ENCODE measurements at regions not wholly inside any gene's neighbourhood (a gene's known extent, or its start where the extent isn't known, plus 50 kb on each side); places are given as distances from the start of the nearest gene placed in this dataset.
"Not testable (repeated sequence)": the region's sequence is repeated elsewhere in the genome, so short reads cannot be mapped to it uniquely, and the experiment has no call there.

GRCh38 chr5:174828804-174829510 lies 104.6 kb downstream of the MSX2 start:
- no peak for DNase-seq

GRCh38 chr5:174827558-174827957 lies 103.2 kb downstream of the MSX2 start:
- no peak for DNase-seq

- DNase-seq = no peak
Observed at GRCh38 chr5:174825587-174825986, 101.2 kb downstream of the MSX2 start.

DNA sequence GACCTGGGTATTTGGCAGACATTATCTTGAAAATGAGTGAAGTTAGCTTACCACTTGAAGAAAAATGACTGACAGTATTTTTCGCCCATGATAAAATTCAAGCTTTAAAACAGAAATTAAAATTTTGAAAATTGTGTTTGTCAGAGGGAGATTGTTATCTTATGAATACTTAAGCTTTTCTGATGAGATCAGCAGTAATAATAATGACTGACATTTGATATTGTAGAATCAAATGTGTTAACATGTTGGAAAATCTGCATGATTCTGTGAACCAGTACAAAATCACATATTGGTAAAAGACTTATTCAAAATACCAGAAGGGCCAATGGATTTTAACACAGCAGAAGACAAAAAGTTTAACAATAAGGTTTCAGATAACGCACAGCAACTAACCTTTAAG lies 94.0 kb downstream of the MSX2 start:
- DNase-seq = no peak

DNA sequence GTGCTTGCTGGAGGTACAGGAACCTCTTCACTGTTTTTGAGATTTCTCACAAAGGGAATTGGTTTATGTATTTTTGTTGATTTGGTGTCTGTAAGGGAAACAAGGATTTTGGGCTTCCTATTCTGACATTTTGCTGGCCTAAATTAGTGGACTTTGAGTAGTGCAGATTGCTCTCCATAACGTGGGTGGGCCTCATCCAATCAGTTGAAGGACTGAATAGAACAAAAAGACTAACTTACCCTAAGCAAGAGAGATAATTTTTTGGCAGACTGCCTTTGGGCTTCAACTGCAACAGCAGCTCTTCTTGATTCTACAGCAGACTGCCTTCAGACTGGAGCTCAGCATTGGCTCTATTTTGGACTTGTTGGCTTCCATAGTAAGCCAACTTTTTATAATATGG lies 93.2 kb downstream of the MSX2 start:
- no peak for DNase-seq

GRCh38 chr5:174816858-174817257 lies 92.5 kb downstream of the MSX2 start:
- no peak for DNase-seq

DNA sequence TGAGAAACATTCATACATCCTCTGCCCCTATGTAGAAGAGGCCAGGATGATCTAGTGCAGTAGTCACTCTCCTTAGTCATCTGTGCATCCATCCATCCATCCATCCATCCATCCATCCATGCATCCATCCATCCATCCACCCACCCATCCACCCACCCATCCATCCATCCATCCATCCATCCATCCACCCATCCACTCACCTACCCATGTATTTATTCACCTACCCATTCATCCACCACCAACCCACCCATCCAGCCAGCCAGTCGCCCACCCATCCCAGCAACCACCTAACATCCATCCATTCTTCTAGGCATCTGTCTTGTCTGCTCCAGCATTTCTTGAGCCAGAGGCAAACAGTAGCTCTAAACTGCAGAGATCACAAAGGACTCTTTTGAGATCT lies 87.1 kb downstream of the MSX2 start:
- no peak for DNase-seq

- no peak for DNase-seq
Observed at GRCh38 chr5:174810796-174811195, 86.4 kb downstream of the MSX2 start.

DNA sequence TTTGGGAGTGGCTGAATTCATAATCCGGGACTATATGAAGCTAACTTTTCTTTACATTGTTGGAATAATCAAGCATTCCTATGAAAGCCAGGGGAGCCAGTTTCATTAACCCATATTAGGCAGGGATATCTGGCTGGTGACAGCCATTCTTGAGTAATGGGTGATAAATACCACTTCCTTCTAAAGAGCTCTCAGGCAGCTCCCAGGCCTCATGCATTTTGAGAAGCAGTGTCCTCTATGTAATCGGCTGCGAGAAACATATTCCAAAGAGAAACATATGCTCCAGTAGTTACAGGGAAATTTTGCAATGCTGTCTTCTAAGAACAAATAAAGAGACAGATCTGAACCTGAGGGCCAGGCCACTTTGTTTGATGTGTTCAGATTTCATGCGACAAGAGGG lies 83.1 kb downstream of the MSX2 start:
- no peak for DNase-seq

DNA sequence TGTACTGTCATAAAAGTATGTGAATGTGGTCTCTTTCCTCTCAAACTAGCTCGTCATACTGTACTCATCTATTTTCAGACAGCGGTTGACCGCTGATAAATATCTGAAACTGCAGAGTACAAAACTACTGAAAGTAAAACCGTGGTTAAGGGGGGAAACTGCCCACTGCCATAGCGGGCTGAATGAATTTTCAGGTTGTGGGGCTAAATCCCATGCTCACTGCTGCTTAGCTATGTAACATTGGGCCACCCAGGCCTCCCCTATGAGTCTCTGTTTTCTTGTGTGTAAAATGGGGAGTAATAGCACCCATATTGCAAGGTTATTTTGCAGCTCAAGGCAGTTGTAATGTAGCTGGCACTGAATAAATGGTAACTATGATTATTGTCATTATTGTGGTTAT lies 82.3 kb downstream of the MSX2 start:
- DNase-seq = no peak

- no peak for DNase-seq
Observed at GRCh38 chr5:174801798-174802197, 77.4 kb downstream of the MSX2 start.

DNA sequence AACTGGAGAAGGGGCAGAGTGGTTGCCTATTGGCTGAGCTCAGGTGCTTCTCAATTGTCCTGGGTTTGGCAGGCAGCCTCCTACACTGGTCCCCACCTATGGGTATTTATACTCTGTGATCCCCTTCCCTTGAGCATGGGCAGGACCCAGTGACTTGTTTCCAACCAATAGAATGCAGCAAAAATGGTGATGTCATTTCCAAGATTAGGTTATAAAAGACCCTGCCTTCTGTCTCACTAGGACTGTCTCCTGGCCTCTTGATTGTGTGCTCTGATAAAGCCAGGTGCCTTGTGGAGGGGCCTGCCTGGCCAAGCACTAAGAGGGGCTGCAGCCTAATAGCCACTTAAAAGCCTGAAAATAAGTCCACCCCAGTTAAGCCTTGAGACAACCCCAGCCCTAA lies 76.1 kb downstream of the MSX2 start:
- no peak for DNase-seq

DNA sequence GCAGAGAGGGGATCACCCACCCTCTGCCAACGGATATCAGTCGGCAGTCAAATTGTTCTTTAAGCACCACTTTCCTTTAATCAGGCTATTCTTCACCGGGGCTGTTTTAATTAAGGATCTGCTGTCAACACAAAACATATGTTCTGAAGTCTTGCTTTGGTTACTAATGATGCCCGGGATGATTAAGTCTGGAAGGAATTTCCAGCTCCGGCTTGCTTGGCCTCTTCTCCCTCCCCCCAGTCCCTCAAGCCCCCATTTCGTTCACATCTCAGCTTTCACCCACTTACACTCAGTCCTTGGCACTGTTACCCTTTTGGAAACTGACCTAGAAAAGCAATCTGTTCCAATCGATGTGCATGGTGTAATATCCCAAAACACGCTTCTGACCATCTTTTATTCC lies 74.7 kb downstream of the MSX2 start:
- no peak for DNase-seq

- no peak for DNase-seq
Observed at GRCh38 chr5:174798551-174798951, 74.2 kb downstream of the MSX2 start.

DNA sequence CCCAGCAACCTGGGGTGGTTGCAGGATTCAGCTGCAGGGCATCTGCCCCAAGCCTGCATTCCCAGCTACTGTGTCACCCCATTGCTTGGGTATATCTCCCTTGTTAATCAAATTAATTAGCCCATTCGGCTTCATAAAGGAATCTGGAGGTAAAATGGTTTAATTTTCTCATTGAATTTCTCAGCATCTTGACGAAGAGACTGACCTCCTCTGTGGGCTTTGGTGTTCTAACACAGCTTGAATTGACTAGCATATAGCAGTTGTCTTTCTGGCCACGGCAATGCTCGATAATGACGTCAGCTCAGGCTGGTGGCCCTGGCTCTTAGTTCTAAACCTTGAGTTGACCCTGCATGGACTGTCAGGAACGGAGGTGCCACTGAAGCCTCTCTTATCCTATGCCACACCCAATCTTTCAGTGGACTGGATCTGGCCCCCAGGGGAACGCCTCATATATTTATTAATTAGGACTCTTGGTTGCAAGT lies 72.4 kb downstream of the MSX2 start:
- DNase-seq = no peak

DNA sequence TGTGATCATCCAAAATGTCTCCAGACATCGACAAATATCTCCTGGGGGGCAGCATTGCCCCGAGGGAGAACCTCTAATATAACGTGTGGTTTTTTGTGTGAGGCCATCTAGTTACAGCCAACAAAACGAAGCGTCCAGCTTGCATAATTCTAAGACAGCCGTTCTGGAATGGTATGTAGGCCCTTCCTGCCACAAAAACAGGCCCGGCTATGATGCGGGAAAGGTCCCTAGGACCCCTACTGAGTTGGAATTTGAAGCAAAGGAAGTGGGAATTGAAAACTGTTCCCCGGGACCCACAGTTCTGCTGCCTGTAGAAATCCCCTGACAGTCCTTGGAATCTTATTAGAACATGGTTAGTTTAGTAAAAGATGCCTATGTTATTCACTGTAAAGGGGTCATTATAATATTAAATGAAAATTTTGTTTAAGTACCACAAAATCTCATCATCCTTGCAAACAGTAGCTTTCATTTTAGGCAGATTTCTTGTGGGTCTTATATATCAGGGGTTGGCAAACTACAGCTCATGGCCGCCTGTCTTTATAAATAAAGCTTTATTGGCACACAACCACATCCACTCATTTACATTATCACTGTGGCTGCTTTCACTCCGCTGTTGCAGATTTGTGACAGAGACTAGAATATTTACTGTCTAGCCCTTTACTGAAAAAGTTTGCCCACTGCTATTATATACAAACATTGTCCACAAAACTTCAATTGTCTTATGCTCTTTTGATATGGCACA lies 70.7 kb downstream of the MSX2 start:
- DNase-seq = no peak

DNA sequence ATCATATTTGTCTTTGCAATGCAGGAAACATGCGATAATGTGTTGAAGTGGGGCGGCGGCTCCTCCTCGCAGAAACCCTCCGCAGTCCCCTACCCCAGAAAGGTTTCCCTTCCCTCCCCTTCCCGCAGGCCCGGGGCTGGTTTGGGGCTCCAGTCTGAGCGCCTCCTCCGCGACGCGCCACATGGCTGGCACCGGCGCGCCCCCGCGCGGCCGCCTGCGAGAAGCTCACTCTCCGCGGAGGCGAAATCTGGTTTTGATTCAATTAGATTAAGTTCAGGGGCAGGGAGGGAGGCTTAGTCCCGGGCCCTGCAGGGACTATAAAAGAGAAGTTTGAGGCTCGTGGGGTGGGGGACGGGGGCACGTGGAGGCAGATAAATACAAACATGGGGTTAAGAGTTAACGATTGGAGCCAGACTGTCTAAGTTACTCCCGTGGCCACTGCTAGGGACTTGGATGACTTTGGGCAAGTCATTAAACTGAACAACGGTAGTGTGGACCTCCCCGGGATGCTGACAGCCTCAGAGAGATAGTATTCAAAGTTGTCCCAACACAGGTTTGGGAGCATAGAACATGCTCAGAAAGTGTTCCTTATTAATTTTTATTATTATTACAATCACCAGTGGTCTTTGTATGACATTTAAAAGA lies 69.4 kb downstream of the MSX2 start:
- no peak for DNase-seq

DNA sequence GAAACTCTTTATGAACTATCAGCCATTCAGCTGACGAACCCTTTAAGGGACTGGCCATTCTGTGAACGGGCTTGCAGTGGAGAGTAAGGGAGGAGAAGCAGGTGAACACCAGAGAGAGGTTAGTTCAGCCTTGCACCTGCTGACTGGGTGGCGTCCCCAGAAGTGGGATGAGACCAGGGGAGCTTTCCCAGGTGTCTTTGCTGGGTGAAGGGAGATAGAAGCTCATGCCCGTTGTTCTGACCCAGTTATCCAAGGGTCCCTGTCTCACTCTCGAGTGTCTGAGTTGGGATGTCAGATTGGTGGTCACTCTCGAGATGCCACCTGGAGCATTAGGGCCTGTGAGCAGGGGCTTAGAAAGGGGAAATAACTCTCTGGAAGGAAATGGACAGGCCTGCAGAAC lies 68.7 kb downstream of the MSX2 start:
- DNase-seq = no peak

DNA sequence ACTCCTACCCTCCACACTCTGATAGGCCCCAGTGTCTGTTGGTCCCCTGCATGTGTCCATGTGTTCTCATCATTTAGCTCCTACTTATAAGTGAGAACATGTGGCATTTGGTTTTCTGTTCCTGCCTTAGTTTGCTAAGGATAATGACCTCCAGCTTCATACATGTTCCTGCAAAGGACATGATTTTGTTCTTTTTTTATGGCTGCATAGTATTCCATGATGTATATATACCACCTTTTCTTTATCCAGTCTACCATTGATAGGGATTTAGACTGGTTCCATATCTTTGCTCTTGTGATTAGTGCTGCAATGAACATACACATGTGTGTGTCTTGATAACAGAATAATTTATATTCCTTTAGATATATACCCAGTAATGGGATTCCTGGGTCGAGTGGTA lies 67.9 kb downstream of the MSX2 start:
- not testable (repeated sequence) for DNase-seq

DNA sequence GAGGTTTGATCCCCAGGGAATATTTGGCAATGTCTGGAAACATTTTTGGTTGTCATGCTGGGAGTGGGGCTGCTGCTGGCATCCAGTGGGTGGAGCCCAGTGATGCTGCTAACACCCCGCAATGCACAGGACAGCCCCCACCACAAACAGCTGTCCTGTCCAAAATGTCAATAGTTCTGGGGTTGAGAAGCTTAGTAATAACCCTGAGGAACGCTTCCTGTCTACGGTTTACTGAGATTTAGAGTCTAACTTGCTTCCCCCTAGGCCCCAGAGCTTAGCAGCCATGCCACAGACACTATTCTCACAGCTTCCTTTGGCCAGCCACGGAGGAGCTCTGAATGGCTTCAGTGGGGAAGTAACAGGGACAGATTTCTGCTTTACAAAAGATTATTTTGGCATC lies 66.5 kb downstream of the MSX2 start:
- no peak for DNase-seq

DNA sequence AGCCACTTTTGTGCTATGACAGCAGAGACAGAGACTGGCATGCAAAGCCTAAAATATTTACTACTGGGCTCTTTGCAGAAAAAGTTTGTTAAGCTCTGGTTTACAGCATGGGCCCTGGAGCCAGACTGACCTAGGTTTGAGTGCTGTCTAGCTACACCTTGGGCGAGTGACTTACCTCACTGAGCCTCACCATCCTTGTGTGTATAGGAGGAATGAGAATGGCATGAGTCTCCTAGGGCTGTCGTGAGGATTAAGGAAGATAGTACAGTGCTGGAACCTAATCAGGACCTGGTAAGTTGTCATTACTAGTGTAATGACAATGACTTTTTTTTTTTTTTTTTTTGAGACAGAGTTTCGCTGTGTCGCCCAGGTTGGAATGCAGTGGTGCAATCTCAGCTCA lies 65.2 kb downstream of the MSX2 start:
- no peak for DNase-seq

DNA sequence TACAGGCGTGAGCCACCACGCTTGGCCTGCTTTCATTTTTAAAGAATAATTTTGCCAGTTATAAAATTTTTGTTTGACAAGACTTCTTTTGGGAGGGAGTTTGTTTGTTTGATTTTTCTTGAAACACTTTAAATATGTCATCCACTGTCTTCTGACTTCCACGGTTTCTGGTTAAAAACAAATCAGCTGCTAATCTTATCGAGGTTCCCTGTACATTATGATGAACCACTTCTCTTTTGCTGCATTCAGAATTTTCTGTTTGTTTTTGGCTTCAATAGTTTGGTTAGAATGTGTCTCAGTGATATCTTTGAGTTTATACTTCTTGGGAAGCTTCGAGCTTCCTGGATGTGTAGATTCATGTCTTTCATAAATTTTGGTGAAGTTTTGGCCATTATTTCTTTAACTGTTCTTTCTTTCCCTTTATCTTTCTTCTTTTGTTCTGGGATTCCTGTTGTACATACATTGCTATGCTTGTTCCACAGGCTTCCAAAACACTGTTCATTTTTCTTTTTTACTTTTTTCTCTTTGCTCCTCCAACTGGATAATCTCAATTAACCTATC lies 60.8 kb downstream of the MSX2 start:
- no peak for DNase-seq
